Heart left ventricle (tissue), 16 donors: ENCODE measurements at regions not wholly inside any gene's neighbourhood (a gene's known extent, or its start where the extent isn't known, plus 50 kb on each side); places are given as distances from the start of the nearest gene placed in this dataset.

ENCODE experiments used
- ATAC-seq, 4 donors: fragments of 200-7000 bp; cut with Tn5 transposase; one replicate each; pipeline ENCODE4 v1.9.1; 2020 to 2022; ENCODE audit warnings: moderate library complexity in 4 of 4, mild to moderate bottlenecking in 3 of 4, moderate number of reproducible peaks in 1 of 4
- DNase-seq, 5 donors: peaks; one replicate each; pipeline ENCODE4 v3.0.0-alpha.2; 2020
- H3K27ac ChIP-seq, 12 donors: fragments of 200-600 bp; sonication (generic) in 4 of 12; one replicate each; pipeline versions ENCODE4 v1.5.0 to v1.8.0; 2016 to 2022; ENCODE audit warnings: mild to moderate bottlenecking in 2 of 12
- H3K27me3 ChIP-seq, 9 donors: fragments of 200-600 bp; sonication (generic) in 2 of 9; one replicate each; pipeline versions ENCODE4 v1.5.1 to v1.8.0; 2016 to 2022; ENCODE audit warnings: mild to moderate bottlenecking in 3 of 9
- H3K36me3 ChIP-seq, 9 donors: fragments of 200-600 bp; sonication (generic) in 2 of 9; one replicate each; pipeline versions ENCODE4 v1.5.0 to v1.8.0; 2018 to 2022; ENCODE audit warnings: mild to moderate bottlenecking in 2 of 9
- H3K4me1 ChIP-seq, 12 donors: fragments of 200-600 bp; sonication (generic) in 4 of 12; one replicate each; pipeline versions ENCODE4 v1.5.0 to v1.8.0; 2016 to 2022; ENCODE audit warnings: mild to moderate bottlenecking in 3 of 12
- H3K4me3 ChIP-seq, 12 donors: fragments of 200-600 bp; sonication (generic) in 4 of 12; one replicate each; pipeline versions ENCODE4 v1.5.0 to v1.8.0; 2017 to 2022; ENCODE audit warnings: mild to moderate bottlenecking in 9 of 12, moderate library complexity in 4 of 12
- H3K9me3 ChIP-seq, 12 donors: fragments of 200-600 bp; sonication (generic) in 4 of 12; one replicate each; pipeline versions ENCODE4 v1.5.0 to v1.8.0; 2016 to 2022; ENCODE audit warnings: mild to moderate bottlenecking in 1 of 12
- CTCF ChIP-seq, 12 donors: fragments of 200-600 bp; sonication (generic) in 4 of 12; IDR thresholded peaks; one replicate each; pipeline versions ENCODE4 v1.5.0 to v1.8.0; 2018 to 2022; ENCODE audit warnings: antibody characterized with exemption in 12 of 12, mild to moderate bottlenecking in 5 of 12
- POLR2A ChIP-seq, 2 donors: fragments of 450-650 bp; IDR thresholded peaks; one replicate each; pipeline ENCODE4 v1.6.1; 2017; ENCODE audit warnings: antibody characterized with exemption in 2 of 2, mild to moderate bottlenecking in 2 of 2, moderate library complexity in 2 of 2
- WGBS, 4 donors: extraction: QIAGEN DNeasy Blood & Tissue Kit in 2 of 4; methylation state at CpG; one replicate each; pipeline versions ENCODE4 v1.1.5 to v1.1.7; 2013 to 2018; 5-methylcytosine and 5-hydroxymethylcytosine counted together
- intact Hi-C, 10 donors: fragments of 100-400 bp; cut with DNase I; formaldehyde crosslinking; loops; one replicate each; pipeline versions ENCODE4 v1.11.1 to v1.14.2; 2022
- donor health status: ischemic (EF 13 %, LVEDD 7.1; RV severe dilation, severe dysfunction).
- donor health status: healthy with polysubstance abuse.
- donor health status: DM: no; HTN: yes; CAD: no.
- donor health status: DM: no; HTN: no; CAD: no.
- donor health status: ischemic (EF 25% LVEDD 6.9; RV normal size, moderate dysfunction).
- donor health status: ischemic (EF 25% LVEDD 5.7; RV mildly dilated, moderate dysfunction).
- donor health status: healthy.
- donor health status: DM: yes; HTN: yes; CAD: no.
- donor health status: ischemic (EF 35%, LVEDD 5.7; RV mildly dilated, moderate dysfunction).
- donor health status: nonischemic (EF 11% LVEDD 7.7; RV severe dilation, severe dysfunction).
- donor health status: DM: yes; HTN: yes; CAD: no.
- donor health status: PGD.
- donor health status: ischemic (EF 29% LVEDD 5.4; RV normal size, mild dysfunction).
- donor health status: nonischemic (EF 23%, LVEDD 6.1; RV moderate dilation, normal function).

- peak; percentile 76 to 91 (median 86) for ATAC-seq
- WGBS, 4 donors, result 7 to 20% (median 16%) methylated on average over 1 of the region's 1 CpG
Measured at GRCh38 chr4:150004481-150004880, 73.8 kb upstream of the DCLK2 start.

GRCh38 chr4:150005537-150005936 is 72.7 kb upstream of the DCLK2 start:
- 81 to 88% (median 86%) methylated on average over 3 of the region's 3 CpGs for WGBS, 4 donors
- TF ChIP-seq CTCF (IDR thresholded peaks at IDR 0.05) (no peak), POLR2A (IDR thresholded peaks at IDR 0.05) (no peak)
- Histone ChIP-seq H3K4me3 (no peak overlapping the region), H3K27me3 (no peaks in the 10 kb centered on the region), H3K9me3 (no peaks in the 10 kb centered on the region), H3K4me1 (peaks cover 0 to 43% (median 26%) of the 10 kb centered on the region in 12 donors), H3K27ac (peak overlapping the region in 8 of 12 donors; percentile 4 to 68 (median 54)), H3K36me3 (no peaks in the 10 kb centered on the region)
- intact Hi-C loops, result loop anchor here in 5 of 10 donors (5.0 to 10.0 kb wide), 6 partner anchors 69 to 869 kb away; partner anchors contain the start of gene DCLK2 (in 1 of the 5)
- DNase-seq, result no peak
- ATAC-seq, result no peak

More at GRCh38 chr4:150004481-150004880, 73.8 kb upstream of the DCLK2 start:
- no peaks in the 10 kb centered on the region for H3K9me3 ChIP-seq
- DNase-seq, result no peak
- H3K4me1 ChIP-seq, result peaks cover 0 to 36% (median 26%) of the 10 kb centered on the region in 12 donors
- peak overlapping the region in 7 of 12 donors; percentile 24 to 70 (median 33) for H3K27ac ChIP-seq
- no peak overlapping the region for H3K4me3 ChIP-seq
- H3K36me3 ChIP-seq, result no peaks in the 10 kb centered on the region
- intact Hi-C loops, result loop anchor here in 6 of 10 donors (5.0 to 10.0 kb wide), 6 partner anchors 70 to 870 kb away; partner anchors contain the start of gene DCLK2 (in 1 of the 6)
- H3K27me3 ChIP-seq, result no peaks in the 10 kb centered on the region
- no peak for TF ChIP-seq POLR2A (IDR thresholded peaks at IDR 0.05)
- no peak for TF ChIP-seq CTCF (IDR thresholded peaks at IDR 0.05)

GRCh38 chr4:150006197-150006596 is 72.0 kb upstream of the DCLK2 start:
- peak in 1 of 4 donors; percentile 30 for ATAC-seq
- no peak for DNase-seq
- Histone ChIP-seq H3K4me1 (peaks cover 0 to 43% (median 26%) of the 10 kb centered on the region in 12 donors), H3K27me3 (no peaks in the 10 kb centered on the region), H3K9me3 (no peaks in the 10 kb centered on the region), H3K36me3 (no peaks in the 10 kb centered on the region), H3K4me3 (no peak overlapping the region), H3K27ac (peak overlapping the region in 6 of 12 donors; percentile 41 to 68 (median 57))
- 27 to 46% (median 36%) methylated on average over 2 of the region's 2 CpGs for WGBS, 4 donors
- TF ChIP-seq POLR2A (IDR thresholded peaks at IDR 0.05) (no peak), CTCF (IDR thresholded peaks at IDR 0.05) (no peak)
- intact Hi-C loops, result loop anchor here in 5 of 10 donors (5.0 to 10.0 kb wide), 6 partner anchors 69 to 869 kb away; partner anchors contain the start of gene DCLK2 (in 1 of the 5)

GRCh38 chr4:150007512-150007911 is 70.7 kb upstream of the DCLK2 start:
- no peaks in the 10 kb centered on the region for H3K36me3 ChIP-seq
- TF ChIP-seq CTCF (IDR thresholded peaks at IDR 0.05) (no peak), POLR2A (IDR thresholded peaks at IDR 0.05) (no peak)
- WGBS, 4 donors, result 75 to 86% (median 79%) methylated on average over 3 of the region's 3 CpGs
- intact Hi-C loops, result loop anchor here in 5 of 10 donors (5.0 to 10.0 kb wide), 6 partner anchors 67 to 867 kb away; partner anchors contain the start of gene DCLK2 (in 1 of the 5)
- H3K4me1 ChIP-seq, result peaks cover 0 to 43% (median 26%) of the 10 kb centered on the region in 12 donors
- no peaks in the 10 kb centered on the region for H3K27me3 ChIP-seq
- H3K9me3 ChIP-seq, result no peaks in the 10 kb centered on the region
- no peak for DNase-seq
- H3K27ac ChIP-seq, result peak overlapping the region in 2 of 12 donors; percentile 8 to 57
- no peak overlapping the region for H3K4me3 ChIP-seq
- no peak for ATAC-seq
